ENCODE measurements at regions not wholly inside any gene's neighbourhood (a gene's known extent, or its start where the extent isn't known, plus 50 kb on each side); places are given as distances from the start of the nearest gene placed in this dataset.

GRCh38 chr5:135199919-135200318 lies 165.9 kb upstream of the PITX1 start:
- DNase-seq, result no peak

GRCh38 chr5:135196483-135196882 lies 162.5 kb upstream of the PITX1 start:
- no peak for DNase-seq

GRCh38 chr5:135195270-135195608 lies 161.2 kb upstream of the PITX1 start:
- DNase-seq, result no peak

- peak; percentile 11 for DNase-seq
Observed at GRCh38 chr5:135194573-135195269, 160.7 kb upstream of the PITX1 start.

- no peak for DNase-seq
Observed at GRCh38 chr5:135194126-135194488, 160.1 kb upstream of the PITX1 start.

- peak; percentile 60 for DNase-seq
Observed at GRCh38 chr5:135193213-135194125, 159.4 kb upstream of the PITX1 start.

GRCh38 chr5:135192351-135192750 lies 158.3 kb upstream of the PITX1 start:
- DNase-seq, result no peak

- peak; percentile 89 for DNase-seq
Observed at GRCh38 chr5:135191084-135191826, 157.2 kb upstream of the PITX1 start.

- DNase-seq, result no peak
Observed at GRCh38 chr5:135190416-135191083, 156.5 kb upstream of the PITX1 start.

- DNase-seq, result no peak
Observed at GRCh38 chr5:135189024-135189423, 155.0 kb upstream of the PITX1 start.

- peak; percentile 38 for DNase-seq
Observed at GRCh38 chr5:135188233-135188914, 154.3 kb upstream of the PITX1 start.

GRCh38 chr5:135186662-135187522 lies 152.9 kb upstream of the PITX1 start:
- peak; percentile 36 for DNase-seq

- peak; percentile 20 for DNase-seq
Observed at GRCh38 chr5:135185481-135186065, 151.5 kb upstream of the PITX1 start.

GRCh38 chr5:135184646-135185045 lies 150.6 kb upstream of the PITX1 start:
- no peak for DNase-seq

- DNase-seq, result no peak
Observed at GRCh38 chr5:135183464-135183863, 149.4 kb upstream of the PITX1 start.

GRCh38 chr5:135182675-135183074 lies 148.6 kb upstream of the PITX1 start:
- DNase-seq, result no peak

GRCh38 chr5:135181653-135182052 lies 147.6 kb upstream of the PITX1 start:
- DNase-seq, result no peak

GRCh38 chr5:135179308-135179980 lies 145.4 kb upstream of the PITX1 start:
- no peak for DNase-seq

GRCh38 chr5:135178476-135179155 lies 144.6 kb upstream of the PITX1 start:
- no peak for DNase-seq

GRCh38 chr5:135177591-135177990 lies 143.6 kb upstream of the PITX1 start:
- DNase-seq, result no peak
